IPS-NIHi11 (cell line): ENCODE measurements at regions not wholly inside any gene's neighbourhood (a gene's known extent, or its start where the extent isn't known, plus 50 kb on each side); places are given as distances from the start of the nearest gene placed in this dataset.

Source experiments
- DNase-seq: peaks from one replicate; pipeline ENCODE4 v3.0.0; 2012; ENCODE audit warnings: mixed read lengths, low spot score

GRCh38 chr21:22573834-22574233 lies 1575.6 kb downstream of the NCAM2 start:
- no peak for DNase-seq

GRCh38 chr21:22575165-22575584 lies 1577.0 kb downstream of the NCAM2 start:
- DNase-seq: peak; percentile 32

DNA sequence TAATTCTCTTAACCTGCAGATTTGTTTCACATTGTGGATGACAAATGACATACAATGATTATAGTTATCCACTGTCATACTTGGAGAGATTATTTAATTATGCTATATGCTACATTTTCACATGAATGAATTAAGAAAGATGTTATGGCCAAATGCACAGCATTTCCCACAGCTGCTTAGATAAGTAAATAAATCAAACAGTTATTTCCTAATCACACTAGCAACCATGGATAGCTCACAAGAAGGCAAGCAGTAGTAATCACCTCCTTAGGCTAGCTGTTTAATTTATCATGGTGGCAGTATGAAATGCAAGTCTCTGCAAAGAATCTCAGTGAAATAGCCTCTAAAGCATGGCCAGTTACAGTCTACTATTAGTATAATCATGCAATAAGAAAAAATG lies 1581.5 kb downstream of the NCAM2 start:
- no peak for DNase-seq

- no peak for DNase-seq
Observed at GRCh38 chr21:22582026-22582425, 1583.8 kb downstream of the NCAM2 start.

GRCh38 chr21:22584308-22584707 lies 1586.1 kb downstream of the NCAM2 start:
- no peak for DNase-seq

- DNase-seq: no peak
Observed at GRCh38 chr21:22585558-22585957, 1587.3 kb downstream of the NCAM2 start.

- DNase-seq: no peak
Observed at GRCh38 chr21:22597660-22598255, 1599.5 kb downstream of the NCAM2 start.

DNA sequence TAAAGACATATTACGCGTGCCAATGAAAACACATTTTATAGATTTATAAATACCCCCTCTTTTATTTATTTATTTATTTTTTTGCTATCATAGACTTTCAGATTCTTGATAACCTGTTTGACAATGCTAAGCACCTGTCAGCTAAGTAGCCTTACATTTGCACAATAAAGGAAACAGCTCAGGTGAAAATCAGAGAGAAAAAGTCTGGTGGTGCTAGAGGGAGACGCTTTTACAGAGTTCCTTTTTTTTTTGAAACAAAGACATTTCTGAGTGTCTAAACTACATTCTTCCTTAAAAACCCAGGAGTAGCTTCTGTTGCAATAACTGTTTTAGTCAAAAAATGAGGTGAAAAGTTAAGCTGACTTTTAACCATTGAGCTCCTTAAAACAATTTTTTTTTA lies 1611.6 kb downstream of the NCAM2 start:
- DNase-seq: no peak

DNA sequence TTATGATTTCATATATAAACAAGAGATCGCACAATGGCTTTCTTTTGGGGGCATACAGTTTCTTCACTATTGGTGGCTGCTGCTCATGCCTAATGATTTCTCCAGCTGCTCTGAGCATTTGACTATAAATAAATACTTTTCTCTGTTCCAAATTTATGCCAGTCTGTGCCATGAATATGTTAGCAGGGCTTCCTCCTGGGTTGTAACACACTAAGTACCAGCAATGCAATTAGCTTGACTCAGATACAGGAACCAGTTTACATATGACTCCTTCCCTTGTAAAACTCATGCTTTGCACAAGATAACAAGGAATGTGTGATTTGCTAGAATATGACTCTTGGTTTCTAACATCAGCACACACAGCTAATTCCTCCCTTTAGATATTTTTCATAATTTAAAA lies 1629.7 kb downstream of the NCAM2 start:
- DNase-seq: no peak

GRCh38 chr21:22630953-22631465 lies 1632.8 kb downstream of the NCAM2 start:
- DNase-seq: no peak

- no peak for DNase-seq
Observed at GRCh38 chr21:22632176-22632575, 1634.0 kb downstream of the NCAM2 start.

- no peak for DNase-seq
Observed at GRCh38 chr21:22649246-22649645, 1651.0 kb downstream of the NCAM2 start.

GRCh38 chr21:22650226-22650625 lies 1652.0 kb downstream of the NCAM2 start:
- no peak for DNase-seq

- DNase-seq: no peak
Observed at GRCh38 chr21:22657781-22658180, 1659.6 kb downstream of the NCAM2 start.

DNA sequence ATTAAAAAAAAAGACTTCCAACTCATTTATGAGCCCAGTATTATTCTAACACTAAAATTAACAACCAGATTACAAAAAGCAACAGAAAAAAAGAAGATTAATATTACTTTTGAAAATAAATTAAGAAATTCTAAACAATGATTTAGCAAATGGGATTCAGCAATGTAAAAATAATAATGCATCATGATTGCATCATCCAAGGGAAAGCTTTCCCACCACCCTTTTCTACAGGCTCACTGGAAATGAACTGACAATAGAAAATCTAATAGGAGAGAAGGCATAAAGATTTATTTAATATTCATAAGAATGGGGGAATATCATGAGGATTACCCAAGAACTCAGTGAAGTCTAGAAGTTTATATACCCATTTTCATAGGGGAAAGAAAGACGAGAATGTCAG lies 1671.9 kb downstream of the NCAM2 start:
- no peak for DNase-seq

GRCh38 chr21:22679207-22679606 lies 1681.0 kb downstream of the NCAM2 start:
- DNase-seq: no peak

DNA sequence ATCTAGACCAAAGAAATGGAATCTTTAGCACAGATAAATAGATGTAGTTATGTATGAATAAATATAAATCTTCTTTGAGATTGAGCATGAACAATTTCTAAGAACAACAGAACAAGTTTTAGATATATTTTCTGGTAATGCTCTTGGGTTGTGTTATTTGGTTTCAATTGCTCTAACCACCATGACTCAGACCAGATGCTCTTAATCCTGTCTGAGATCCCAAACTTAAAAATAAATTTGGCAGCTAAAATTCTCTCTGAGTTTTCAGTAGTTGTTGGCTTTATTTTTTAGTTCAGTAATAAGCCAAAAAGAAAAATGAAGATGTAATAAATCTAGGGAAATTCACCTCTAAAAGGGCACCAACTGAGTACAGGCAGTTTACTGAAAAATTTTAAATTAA lies 1693.4 kb downstream of the NCAM2 start:
- DNase-seq: no peak

GRCh38 chr21:22703521-22703920 lies 1705.3 kb downstream of the NCAM2 start:
- DNase-seq: no peak

DNA sequence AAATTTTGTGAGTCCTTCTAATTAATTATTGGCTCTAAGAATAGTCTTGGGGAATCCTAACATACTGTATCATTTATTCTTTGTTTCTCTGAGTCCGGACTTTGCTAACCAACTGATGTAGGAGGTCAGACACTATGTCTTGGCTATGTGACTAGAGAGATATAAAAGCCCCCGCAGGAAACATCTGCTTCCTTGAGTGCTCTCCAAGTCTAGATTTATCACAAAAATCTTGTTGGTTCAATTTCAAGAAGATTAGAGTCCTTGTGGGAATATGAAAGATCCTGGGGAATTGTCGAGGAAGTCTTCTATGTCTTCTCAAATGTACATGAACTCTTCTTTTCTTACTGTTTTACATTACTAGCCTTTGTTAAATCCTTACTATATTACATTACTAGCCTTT lies 1712.5 kb downstream of the NCAM2 start:
- DNase-seq: no peak

DNA sequence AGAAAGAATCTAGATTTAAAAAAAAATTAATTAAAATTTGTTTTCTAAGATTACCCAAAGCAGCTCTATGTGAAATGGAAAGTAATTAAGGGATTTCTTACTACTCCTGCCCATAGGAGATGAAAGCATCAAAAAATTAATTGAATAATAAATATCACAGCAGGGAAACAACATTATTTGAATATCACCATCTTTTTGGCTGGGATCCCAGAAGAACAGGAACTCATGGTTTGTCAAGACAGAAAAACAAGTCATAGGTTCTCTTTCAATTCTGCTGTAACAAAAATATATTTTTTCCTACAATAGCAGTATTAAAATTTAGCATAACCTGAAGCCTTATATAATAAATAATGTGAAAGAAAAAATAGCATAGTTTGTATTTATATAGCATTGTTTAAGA lies 1713.4 kb downstream of the NCAM2 start:
- no peak for DNase-seq

GRCh38 chr21:22725436-22725835 lies 1727.2 kb downstream of the NCAM2 start:
- no peak for DNase-seq

- DNase-seq: no peak
Observed at GRCh38 chr21:22728091-22728490, 1729.9 kb downstream of the NCAM2 start.

DNA sequence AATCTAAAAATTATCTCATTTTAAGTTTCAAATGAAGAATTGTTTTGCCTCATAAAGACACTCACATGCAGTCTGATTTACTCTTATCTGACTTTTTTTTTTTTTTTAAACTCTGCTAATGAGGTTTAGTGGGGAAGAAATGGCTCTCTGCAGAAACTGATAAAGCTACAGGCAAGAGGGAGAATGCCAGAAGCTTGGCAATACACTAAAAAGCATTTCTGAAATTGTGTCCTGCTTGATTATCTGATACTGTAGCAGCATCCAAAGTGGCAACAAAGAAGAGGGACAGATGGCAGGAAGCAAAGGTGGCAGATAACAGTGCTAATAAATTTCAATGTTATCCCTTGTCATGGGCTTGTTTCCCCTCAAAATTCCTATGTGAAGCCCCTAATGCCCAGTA lies 1744.9 kb downstream of the NCAM2 start:
- no peak for DNase-seq

- no peak for DNase-seq
Observed at GRCh38 chr21:22754746-22755145, 1756.5 kb downstream of the NCAM2 start.

- DNase-seq: no peak
Observed at GRCh38 chr21:22758478-22758877, 1760.3 kb downstream of the NCAM2 start.
